ENCODE measurements at regions not wholly inside any gene's neighbourhood (a gene's known extent, or its start where the extent isn't known, plus 50 kb on each side); places are given as distances from the start of the nearest gene placed in this dataset.

DNA sequence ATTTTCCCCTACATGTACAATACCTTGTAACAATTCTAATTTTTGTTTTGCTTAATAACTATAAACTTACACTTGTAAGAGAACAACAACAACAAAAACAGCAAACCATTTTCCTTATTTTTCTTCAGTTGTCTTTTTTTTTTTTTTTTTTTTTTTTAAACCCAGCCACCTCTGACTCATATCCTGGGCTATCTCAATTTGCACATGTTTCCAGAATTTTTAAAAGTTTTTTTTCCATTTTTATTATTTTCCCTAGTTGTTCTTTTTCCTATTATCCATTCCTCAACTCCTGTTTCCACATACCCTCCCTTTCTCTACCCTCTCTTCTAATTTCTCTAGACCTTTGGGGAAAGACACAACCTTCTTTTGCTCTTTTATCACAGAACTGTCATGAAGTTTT is 112.5 kb downstream of the EFEMP1 start:
- Histone ChIP-seq H3K36me3 (no peaks in the 10 kb centered on the region), H3K27ac (replicated peaks) (no peak overlapping the region), H3K4me1 (peaks cover 16% of the 10 kb centered on the region), H3K27me3 (ENCODE audit: low read depth) (no peaks in the 10 kb centered on the region), H3K4me3 (no peak overlapping the region), H3K9me3 (replicated peaks) (peaks cover 6% of the 10 kb centered on the region)
- intact Hi-C loops (cut with micrococcal nuclease), result no loop called here
- DNase-seq, result no peak
- TF ChIP-seq, protein P1, sequence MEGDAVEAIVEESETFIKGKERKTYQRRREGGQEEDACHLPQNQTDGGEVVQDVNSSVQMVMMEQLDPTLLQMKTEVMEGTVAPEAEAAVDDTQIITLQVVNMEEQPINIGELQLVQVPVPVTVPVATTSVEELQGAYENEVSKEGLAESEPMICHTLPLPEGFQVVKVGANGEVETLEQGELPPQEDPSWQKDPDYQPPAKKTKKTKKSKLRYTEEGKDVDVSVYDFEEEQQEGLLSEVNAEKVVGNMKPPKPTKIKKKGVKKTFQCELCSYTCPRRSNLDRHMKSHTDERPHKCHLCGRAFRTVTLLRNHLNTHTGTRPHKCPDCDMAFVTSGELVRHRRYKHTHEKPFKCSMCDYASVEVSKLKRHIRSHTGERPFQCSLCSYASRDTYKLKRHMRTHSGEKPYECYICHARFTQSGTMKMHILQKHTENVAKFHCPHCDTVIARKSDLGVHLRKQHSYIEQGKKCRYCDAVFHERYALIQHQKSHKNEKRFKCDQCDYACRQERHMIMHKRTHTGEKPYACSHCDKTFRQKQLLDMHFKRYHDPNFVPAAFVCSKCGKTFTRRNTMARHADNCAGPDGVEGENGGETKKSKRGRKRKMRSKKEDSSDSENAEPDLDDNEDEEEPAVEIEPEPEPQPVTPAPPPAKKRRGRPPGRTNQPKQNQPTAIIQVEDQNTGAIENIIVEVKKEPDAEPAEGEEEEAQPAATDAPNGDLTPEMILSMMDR (IDR thresholded peaks at IDR 0.05; ENCODE audit: borderline replicate concordance), result no peak

DNA sequence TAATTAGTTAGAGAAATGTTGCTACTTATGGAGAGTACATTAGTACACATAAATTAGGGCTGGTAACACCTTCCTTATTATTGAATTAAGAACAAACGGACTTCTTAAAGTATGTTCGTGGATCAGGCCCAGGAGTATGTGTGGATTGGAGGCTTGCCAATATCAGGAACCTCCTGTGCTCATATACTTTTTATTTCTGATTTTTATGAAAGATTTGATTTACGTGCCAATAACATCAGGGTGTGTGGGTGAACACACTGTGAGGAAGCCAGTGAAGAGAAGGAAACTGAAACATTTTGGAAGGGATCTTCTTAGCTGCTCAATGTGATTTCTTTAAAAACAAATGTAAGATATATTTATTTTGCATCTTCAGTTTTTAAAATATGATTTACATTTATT is 113.0 kb downstream of the EFEMP1 start:
- no peak for DNase-seq
- intact Hi-C loops (cut with micrococcal nuclease), result no loop called here
- H3K27me3 ChIP-seq (ENCODE audit: low read depth), result no peaks in the 10 kb centered on the region
- peaks cover 16% of the 10 kb centered on the region for H3K4me1 ChIP-seq
- no peak overlapping the region for H3K4me3 ChIP-seq
- H3K27ac ChIP-seq (replicated peaks), result peak overlapping the region; percentile 78
- H3K36me3 ChIP-seq, result no peaks in the 10 kb centered on the region
- TF ChIP-seq, protein P1 (IDR thresholded peaks at IDR 0.05; ENCODE audit: borderline replicate concordance), result no peak
- H3K9me3 ChIP-seq (replicated peaks), result peaks cover 6% of the 10 kb centered on the region

DNA sequence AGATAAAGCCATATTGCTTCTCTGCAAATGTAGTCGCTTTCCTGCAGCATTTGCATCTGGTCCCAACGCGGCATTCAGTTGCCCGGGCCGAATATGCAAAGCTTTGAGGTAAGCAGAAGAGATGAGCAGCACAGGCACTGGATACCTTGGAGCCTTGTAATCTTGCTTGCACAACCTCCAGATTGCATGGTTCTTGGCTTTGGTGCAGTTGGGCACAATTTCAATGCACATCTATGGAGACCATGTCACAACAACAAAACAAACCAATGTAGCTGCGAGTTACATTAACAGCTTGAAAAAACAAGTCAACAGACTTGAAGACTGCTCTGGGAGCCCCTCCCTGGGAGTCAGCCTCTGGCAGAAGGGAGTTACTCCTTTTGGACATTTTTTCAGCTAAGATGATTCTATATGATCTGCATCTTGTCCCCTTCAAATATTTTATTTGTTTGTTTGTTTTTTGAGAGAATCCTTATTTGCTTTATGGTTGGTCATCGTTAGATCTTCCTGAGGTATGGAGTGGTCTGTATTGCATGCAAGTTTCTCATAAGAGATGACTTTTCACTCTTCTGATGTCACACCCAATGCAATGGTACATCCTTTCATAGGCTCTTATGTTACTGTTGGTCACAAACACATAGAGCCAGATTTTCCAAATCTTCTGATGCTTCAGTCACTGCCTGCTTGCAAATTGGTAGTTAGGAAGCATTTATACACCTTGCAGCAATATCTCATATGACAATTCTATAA is 113.5 kb downstream of the EFEMP1 start:
- DNase-seq, result peak; percentile 44
- intact Hi-C loops (cut with micrococcal nuclease), result no loop called here

DNA sequence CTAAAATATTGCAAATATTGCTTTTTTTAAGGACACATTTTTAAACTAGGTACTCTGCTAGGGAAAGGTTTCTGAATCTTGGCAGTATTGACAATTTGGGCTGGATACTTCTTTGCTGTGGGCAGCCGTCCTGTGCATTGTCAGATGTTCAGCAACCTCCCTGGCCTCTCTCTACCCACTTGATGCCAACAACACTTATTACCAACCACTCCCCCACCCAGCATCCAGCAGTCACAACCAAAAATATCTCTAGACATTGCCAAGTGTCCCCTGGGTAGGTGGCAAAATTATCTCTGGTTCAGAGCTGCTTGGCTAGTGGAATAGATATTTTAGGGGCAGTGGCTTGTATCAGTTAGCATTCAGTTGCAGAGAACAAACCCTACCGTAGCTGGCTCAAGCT is 114.3 kb upstream of the PNPT1 start:
- intact Hi-C loops (cut with micrococcal nuclease), result no loop called here
- no peak for DNase-seq
- H3K27me3 ChIP-seq (ENCODE audit: low read depth), result no peaks in the 10 kb centered on the region
- no peaks in the 10 kb centered on the region for H3K36me3 ChIP-seq
- TF ChIP-seq, protein P1 (IDR thresholded peaks at IDR 0.05; ENCODE audit: borderline replicate concordance), result no peak
- no peaks in the 10 kb centered on the region for H3K9me3 ChIP-seq (replicated peaks)
- peak overlapping the region; percentile 78 for H3K27ac ChIP-seq (replicated peaks)
- no peak overlapping the region for H3K4me3 ChIP-seq
- peaks cover 22% of the 10 kb centered on the region for H3K4me1 ChIP-seq

More for the DNA sequence above, 113.5 kb downstream of the EFEMP1 start:
- peaks cover 6% of the 10 kb centered on the region for H3K9me3 ChIP-seq (replicated peaks)
- peaks cover 16% of the 10 kb centered on the region for H3K4me1 ChIP-seq
- H3K27ac ChIP-seq (replicated peaks), result peak overlapping the region; percentile 78
- no peaks in the 10 kb centered on the region for H3K27me3 ChIP-seq (ENCODE audit: low read depth)
- no peak overlapping the region for H3K4me3 ChIP-seq
- TF ChIP-seq, protein P1 (IDR thresholded peaks at IDR 0.05; ENCODE audit: borderline replicate concordance), result no peak
- H3K36me3 ChIP-seq, result no peaks in the 10 kb centered on the region

DNA sequence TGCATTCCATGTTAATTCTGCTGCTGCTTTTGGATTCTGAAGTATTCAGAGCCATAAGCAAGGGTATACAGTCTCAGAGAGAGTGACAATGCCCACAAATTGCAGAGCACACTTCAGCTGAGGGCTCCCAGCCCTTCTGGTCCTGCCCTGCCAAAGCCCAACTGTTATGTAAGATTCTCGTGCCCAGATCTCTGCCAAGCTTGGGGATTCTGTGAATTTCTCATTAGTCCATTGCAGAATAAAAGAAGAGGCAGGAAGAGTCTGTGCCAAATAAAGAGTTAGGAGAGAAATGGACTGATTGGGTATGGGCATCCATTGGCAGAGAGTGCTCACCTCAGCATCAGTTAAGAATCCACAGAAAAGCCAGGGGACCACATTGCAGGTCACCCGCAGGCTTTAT is 112.0 kb upstream of the PNPT1 start:
- Histone ChIP-seq H3K27me3 (ENCODE audit: low read depth) (no peaks in the 10 kb centered on the region), H3K4me1 (peaks cover 21% of the 10 kb centered on the region), H3K9me3 (replicated peaks) (no peaks in the 10 kb centered on the region), H3K4me3 (no peak overlapping the region), H3K27ac (replicated peaks) (no peak overlapping the region), H3K36me3 (no peaks in the 10 kb centered on the region)
- intact Hi-C loops (cut with micrococcal nuclease), result no loop called here
- TF ChIP-seq, protein P1 (IDR thresholded peaks at IDR 0.05; ENCODE audit: borderline replicate concordance), result no peak
- DNase-seq, result no peak

Data from left ventricle myocardium inferior (tissue), 1 donor.